HG02798 (cell line): ENCODE measurements at regions not wholly inside any gene's neighbourhood (a gene's known extent, or its start where the extent isn't known, plus 50 kb on each side); places are given as distances from the start of the nearest gene placed in this dataset.

Experiments used
- ATAC-seq: cut with Tn5 transposase; IDR thresholded peaks from one replicate; pipeline ENCODE4 v1.9.1; 2021; ENCODE audit warnings: mild to moderate bottlenecking; ENCODE audit not compliant: unreplicated experiment, poor library complexity

- ATAC-seq, result no peak
Observed at GRCh38 chr6:43970913-43971775, 156.1 kb downstream of the MRPL14 start.

GRCh38 chr6:43970068-43970912, 157.0 kb downstream of the MRPL14 start:
- no peak for ATAC-seq

DNA sequence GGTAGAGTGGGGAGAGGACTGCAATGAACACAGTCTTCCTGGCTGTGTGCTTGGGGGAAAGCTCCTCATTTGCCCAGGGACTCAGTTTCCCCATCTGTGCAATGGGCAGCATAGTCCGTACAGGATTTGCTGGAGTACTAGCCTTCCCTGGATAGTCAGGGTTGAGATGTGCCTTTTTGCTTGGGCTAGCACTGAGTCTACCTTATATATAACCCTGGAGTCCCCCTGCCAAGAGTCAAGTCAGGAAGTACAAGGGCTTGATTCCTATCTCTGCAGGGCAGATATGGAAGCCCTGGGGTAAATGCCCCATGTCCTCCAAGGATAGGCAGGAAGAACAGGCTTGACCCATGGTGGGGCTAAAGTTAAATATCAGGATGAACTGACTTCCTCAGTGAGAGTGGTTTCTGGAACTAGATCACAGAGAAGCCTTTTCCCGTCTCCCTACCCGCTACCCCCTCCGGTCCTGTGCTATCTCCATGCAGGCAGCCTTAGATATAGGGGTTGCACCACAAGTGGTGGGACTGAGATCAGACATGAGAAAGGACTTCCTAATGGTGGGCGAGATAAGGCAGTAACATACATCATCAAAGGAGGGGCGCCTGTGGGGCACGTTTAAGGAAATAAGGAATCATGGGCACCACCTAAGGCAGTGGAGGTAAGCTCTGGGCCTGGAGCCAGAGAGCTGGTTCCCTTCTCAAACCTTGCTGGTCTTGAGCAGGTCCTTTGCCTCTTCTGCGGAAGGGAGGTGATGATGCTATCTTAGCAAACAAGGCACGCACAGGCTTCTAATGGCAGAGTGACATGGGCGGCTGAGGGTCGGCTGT, 157.9 kb downstream of the MRPL14 start:
- ATAC-seq, result no peak

- ATAC-seq, result no peak
Observed at GRCh38 chr6:43968110-43968965, 158.9 kb downstream of the MRPL14 start.

- ATAC-seq, result no peak
Observed at GRCh38 chr6:43967719-43968091, 159.5 kb downstream of the MRPL14 start.

- ATAC-seq, result no peak
Observed at GRCh38 chr6:43966853-43967718, 160.2 kb downstream of the MRPL14 start.

GRCh38 chr6:43966374-43966658, 160.9 kb downstream of the MRPL14 start:
- ATAC-seq, result no peak

- ATAC-seq, result no peak
Observed at GRCh38 chr6:43965628-43966373, 161.5 kb downstream of the MRPL14 start.

DNA sequence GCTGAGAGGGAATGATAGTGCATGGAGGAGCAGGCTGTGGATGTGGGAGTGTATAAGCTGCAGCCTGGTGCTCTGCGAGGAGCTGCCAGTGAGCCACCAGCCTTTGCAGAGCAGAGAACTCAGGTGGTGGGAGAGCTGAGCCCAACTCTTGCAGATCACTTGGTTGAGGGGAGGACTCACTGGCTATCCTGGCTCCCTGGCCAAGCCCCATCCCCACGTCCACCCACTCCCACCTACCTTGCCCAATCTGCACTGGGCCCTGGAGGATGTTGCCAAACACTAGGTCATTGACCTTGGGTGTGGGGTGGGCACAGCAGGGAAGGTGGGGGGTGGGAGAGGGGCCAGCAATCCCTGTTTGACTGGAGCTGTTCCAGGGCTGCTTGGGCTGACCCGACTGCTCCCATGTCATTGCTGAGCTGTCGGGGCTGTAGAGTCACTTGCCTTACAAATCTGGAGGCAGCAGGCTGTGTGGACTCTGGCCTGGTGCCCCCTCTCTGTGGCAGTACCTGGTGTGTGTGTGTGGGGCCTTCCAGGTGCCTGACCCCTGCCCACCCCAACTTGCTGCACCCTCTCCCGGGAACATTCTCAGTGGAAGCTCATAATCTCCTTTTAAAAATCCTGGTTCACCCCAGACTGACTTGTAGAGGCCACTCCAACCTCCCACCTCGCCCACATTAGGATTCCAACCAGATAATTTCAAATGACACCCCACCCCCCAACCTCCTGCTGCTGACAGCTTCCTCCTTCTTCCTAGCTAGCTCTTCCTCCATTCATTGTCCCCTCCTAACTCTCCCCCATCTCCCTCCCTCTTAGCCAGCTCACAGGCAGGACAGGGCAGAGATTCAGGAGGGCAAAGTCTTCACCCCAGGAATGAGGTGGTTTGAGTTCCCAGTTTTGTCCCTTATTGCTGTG, 162.3 kb downstream of the MRPL14 start:
- ATAC-seq, result no peak

DNA sequence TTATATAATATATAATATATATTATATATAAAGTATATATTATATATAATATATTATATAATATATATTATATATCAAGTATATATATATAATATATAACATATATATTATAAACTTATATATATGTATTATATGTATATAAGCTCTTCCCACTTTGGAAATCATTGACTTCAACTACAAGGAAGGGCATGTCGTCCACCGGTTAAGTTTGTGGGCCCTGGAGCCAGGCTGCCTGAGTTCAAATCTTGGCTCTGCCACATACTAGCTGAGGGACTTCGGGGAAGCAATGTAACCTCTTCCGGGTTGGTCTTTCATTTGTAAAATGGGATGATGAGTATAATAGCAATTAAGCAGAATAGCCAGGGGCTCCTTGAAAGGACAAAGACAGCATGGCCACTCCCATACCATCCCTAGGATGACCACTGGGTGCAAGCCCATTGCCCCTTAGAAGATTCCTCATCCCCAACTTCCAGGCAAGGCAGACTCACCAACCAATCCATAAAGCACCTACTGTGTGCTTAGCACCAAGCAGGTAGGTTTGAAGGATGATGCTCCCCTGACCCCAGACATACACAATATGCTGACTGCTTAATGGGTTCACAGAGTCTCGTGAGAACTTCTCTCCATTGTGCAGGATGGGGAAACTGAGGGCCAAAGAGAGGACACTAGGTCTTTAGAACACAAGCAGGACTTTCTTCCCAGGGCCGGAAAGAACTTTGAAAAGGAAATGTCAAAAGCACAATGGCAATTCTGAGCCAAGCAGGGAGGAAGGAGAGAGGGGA, 163.2 kb downstream of the MRPL14 start:
- no peak for ATAC-seq

DNA sequence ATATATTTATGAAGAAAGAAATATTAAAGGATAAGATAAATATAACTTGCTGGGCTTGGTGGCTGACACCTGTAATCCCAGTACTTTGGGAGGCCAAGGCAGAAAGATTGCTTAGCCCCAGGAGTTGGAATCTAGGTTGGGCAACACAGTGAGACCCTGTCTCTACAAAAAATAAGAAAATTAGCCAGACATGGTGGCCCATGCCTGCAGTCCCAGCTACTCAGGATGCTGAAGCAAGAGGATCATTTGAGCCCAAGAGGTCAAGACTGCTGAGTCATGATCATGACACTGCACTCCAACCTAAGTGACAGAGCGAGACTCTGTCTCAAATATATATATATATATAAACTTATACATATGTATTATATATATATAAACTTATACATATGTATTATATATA, 164.0 kb downstream of the MRPL14 start:
- ATAC-seq, result no peak

DNA sequence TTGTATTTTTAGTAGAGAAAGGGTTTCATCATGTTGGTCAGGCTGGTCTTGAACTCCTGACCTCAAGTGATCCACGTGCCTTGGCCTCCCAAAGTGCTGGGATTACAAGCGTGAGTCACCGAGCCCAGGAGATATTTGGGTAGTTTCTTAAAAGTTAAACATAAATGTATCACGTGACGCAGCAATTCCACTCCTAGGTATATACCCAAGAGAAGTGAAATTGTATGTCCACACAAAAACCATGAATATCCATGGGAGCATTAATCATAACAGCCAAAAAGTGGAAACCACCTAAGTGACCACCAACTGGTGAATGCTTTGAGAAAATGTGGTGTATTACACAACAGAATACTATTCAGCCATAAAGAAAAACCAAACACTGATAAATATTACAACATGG, 164.8 kb downstream of the MRPL14 start:
- no peak for ATAC-seq

DNA sequence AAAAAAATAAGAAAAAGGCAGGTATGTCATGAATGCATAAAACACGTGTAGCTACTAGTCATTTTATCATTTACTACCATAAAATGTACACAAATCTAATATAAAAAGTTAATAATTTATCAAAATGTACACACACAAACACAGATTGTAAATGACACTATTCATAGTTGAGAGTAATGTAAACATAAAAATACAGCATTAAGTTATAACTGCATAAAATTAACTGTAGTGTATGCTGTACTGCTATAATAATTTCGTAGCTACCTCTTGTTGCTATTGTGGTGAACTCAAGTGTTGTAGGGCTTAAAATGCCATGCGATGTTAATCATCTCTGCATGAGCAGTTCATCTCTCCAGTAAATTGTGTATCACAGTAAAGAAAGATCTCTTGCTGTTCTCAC, 170.0 kb downstream of the MRPL14 start:
- ATAC-seq, result no peak

DNA sequence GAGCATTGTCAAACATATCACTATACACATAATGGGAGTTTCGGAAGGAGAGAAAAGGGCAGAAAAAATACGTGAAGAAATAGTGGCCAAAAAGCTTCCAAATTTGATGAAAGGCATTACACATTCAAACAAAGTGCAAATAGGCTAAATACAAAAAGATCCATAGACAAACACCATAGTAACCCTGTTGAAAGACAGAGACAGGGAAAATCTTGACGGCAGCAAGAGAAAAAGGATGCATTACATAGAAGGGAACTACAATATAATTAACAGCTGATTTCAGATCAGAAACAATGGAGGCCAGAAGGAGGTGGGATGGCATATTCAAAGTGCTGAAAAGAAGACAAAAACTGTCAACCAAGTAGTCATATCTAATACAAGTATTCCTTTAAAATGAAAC, 170.8 kb downstream of the MRPL14 start:
- ATAC-seq, result no peak

DNA sequence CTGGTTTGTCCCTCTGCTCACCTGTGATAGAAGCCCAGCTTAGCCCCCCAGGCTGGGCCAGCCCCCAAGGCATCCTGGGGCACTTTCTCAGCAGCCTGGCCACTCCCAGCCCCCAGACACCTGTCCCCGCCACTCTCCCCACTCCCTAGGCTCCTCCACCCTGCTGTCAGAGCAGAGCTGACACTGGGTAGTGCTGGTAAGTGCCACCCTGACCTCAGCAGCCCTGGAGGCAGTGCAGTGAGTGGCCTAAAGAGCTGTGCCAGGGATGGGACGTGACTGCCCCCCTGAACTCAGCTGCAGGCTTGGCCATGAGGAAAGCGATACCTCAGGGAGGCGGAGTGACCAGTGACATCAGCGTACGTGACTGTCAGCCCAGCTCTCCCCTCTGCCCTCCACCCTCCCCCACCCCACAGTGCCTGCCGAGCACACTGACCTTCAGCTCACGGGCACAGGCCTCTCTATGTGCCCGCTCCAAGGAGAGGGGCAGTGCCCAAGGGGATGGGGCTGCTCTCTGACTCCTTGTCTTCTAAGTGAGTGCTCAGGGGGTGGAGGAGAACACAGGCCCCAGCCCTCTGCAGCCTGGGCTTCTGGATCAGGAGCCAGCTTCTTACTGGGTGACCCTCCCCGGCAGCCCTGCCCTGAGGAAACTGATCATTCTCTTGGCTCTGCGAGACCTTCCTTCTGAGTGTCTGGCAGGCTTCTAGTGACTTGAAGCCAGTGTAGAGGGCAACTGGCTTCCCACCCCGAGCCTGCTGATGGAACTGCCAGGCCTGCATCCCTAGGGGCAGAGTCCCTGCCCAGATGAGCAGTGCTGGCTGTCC, 172.7 kb downstream of the MRPL14 start:
- no peak for ATAC-seq

- ATAC-seq, result no peak
Observed at GRCh38 chr6:43953794-43954310, 173.4 kb downstream of the MRPL14 start.
